ENCODE measurements at regions not wholly inside any gene's neighbourhood (a gene's known extent, or its start where the extent isn't known, plus 50 kb on each side); places are given as distances from the start of the nearest gene placed in this dataset.

- no peaks in the 10 kb centered on the region for H3K36me3 Mint-ChIP-seq
These were observed 272.7 kb upstream of the TRPC7 start for GRCh38 chr5:136638084-136638483.

GRCh38 chr5:136636001-136636400 lies 270.7 kb upstream of the TRPC7 start:
- Mint-ChIP-seq H3K27me3 (ENCODE audit: low read depth) (no peaks in the 10 kb centered on the region), H3K27ac (no peak overlapping the region), H3K4me1 (no peaks in the 10 kb centered on the region), H3K9me3 (no peaks in the 10 kb centered on the region), H3K36me3 (no peaks in the 10 kb centered on the region), H3K4me3 (no peak overlapping the region)
- TF ChIP-seq CTCF (IDR thresholded peaks at IDR 0.05; ENCODE audit: unreplicated experiment) = no peak
- no peak for DNase-seq (ENCODE audit: low spot score in 2 of 2, unreplicated experiment in 2 of 2)

More at GRCh38 chr5:136638084-136638483, 272.7 kb upstream of the TRPC7 start:
- no peaks in the 10 kb centered on the region for H3K27me3 Mint-ChIP-seq (ENCODE audit: low read depth)
- H3K9me3 Mint-ChIP-seq = no peaks in the 10 kb centered on the region
- no peak for TF ChIP-seq CTCF (IDR thresholded peaks at IDR 0.05; ENCODE audit: unreplicated experiment)
- H3K4me1 Mint-ChIP-seq = no peaks in the 10 kb centered on the region
- DNase-seq (ENCODE audit: low spot score in 2 of 2, unreplicated experiment in 2 of 2) = no peak
- H3K4me3 Mint-ChIP-seq = no peak overlapping the region
- no peak overlapping the region for H3K27ac Mint-ChIP-seq

DNA sequence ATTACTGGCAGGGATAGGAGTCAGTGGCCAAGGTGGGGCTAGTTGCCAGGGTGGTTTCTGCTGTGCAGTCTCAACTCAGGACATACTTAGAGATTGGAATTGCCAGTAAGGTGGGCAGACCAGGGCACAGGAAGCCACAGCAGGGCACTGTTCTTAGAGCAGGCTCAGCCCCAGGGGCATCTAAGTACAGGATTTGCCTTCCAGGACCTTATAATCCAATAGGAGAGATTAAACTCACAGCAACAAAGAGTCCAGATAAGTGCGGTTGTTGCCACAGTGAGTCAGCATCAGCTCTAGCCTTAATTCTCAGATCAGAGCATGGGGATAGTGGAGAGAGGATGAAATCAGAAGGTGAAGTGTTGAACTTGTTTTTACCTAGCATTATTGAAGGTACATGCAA lies 265.8 kb upstream of the TRPC7 start:
- TF ChIP-seq CTCF (IDR thresholded peaks at IDR 0.05; ENCODE audit: unreplicated experiment) = no peak
- H3K4me3 Mint-ChIP-seq = no peak overlapping the region
- no peaks in the 10 kb centered on the region for H3K9me3 Mint-ChIP-seq
- DNase-seq (ENCODE audit: low spot score in 2 of 2, unreplicated experiment in 2 of 2) = no peak
- H3K27me3 Mint-ChIP-seq (ENCODE audit: low read depth) = no peaks in the 10 kb centered on the region
- H3K36me3 Mint-ChIP-seq = no peaks in the 10 kb centered on the region
- no peaks in the 10 kb centered on the region for H3K4me1 Mint-ChIP-seq
- H3K27ac Mint-ChIP-seq = no peak overlapping the region

DNA sequence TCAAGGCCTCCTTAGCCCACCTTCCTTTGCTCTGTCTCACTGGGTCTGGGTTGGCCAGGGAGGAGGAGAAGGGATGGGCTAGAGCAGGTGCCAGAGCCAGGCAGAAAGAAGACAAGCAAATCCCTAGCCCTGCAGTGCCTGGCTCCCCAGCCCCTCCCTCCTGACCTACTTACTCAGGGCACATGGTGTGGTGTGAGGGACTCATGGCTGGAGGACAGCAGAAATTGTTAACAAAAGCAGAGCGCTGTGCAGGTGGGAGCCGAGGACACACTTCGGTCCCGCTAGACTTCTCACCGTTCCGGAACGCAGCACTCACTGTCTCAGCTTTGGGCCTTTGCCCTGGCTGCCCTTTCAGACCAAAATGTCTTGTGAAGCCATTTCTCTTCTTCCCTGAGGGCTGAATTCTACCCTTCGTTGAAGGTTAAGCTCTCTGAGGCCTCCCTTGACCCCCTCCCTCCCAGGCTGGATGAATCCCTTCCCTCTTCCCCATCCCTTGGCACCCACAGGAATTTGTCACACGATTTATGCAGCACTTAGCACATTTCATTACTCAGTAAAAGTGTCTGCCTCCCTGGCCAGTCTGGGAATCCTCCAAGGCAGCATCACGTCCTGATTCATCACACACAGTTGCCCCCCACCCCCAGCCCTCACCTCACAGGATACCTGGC lies 263.9 kb upstream of the TRPC7 start:
- H3K4me1 Mint-ChIP-seq = peaks cover 14% of the 10 kb centered on the region

GRCh38 chr5:136626531-136626930 lies 261.2 kb upstream of the TRPC7 start:
- Mint-ChIP-seq H3K27ac (no peak overlapping the region), H3K4me3 (no peak overlapping the region), H3K4me1 (peaks cover 14% of the 10 kb centered on the region), H3K9me3 (no peaks in the 10 kb centered on the region), H3K27me3 (ENCODE audit: low read depth) (no peaks in the 10 kb centered on the region), H3K36me3 (no peaks in the 10 kb centered on the region)
- DNase-seq (ENCODE audit: low spot score in 2 of 2, unreplicated experiment in 2 of 2) = no peak
- TF ChIP-seq CTCF (IDR thresholded peaks at IDR 0.05; ENCODE audit: unreplicated experiment) = no peak

More for the DNA sequence above, 263.9 kb upstream of the TRPC7 start:
- H3K9me3 Mint-ChIP-seq = no peaks in the 10 kb centered on the region
- no peaks in the 10 kb centered on the region for H3K36me3 Mint-ChIP-seq
- no peak overlapping the region for H3K4me3 Mint-ChIP-seq
- no peaks in the 10 kb centered on the region for H3K27me3 Mint-ChIP-seq (ENCODE audit: low read depth)
- no peak overlapping the region for H3K27ac Mint-ChIP-seq
- no peak for TF ChIP-seq CTCF (IDR thresholded peaks at IDR 0.05; ENCODE audit: unreplicated experiment)
- DNase-seq (ENCODE audit: low spot score in 2 of 2, unreplicated experiment in 2 of 2) = no peak

- Mint-ChIP-seq H3K9me3 (no peaks in the 10 kb centered on the region), H3K27ac (no peak overlapping the region), H3K4me3 (no peak overlapping the region), H3K4me1 (peaks cover 14% of the 10 kb centered on the region), H3K27me3 (ENCODE audit: low read depth) (no peaks in the 10 kb centered on the region), H3K36me3 (no peaks in the 10 kb centered on the region)
- no peak for DNase-seq (ENCODE audit: low spot score in 2 of 2, unreplicated experiment in 2 of 2)
- TF ChIP-seq CTCF (IDR thresholded peaks at IDR 0.05; ENCODE audit: unreplicated experiment) = no peak
These were observed 257.4 kb upstream of the TRPC7 start for GRCh38 chr5:136622747-136623146.
